Liver (tissue), 7 donors: ENCODE measurements at regions not wholly inside any gene's neighbourhood (a gene's known extent, or its start where the extent isn't known, plus 50 kb on each side); places are given as distances from the start of the nearest gene placed in this dataset.

Source experiments
- DNase-seq: peaks from one replicate; pipeline ENCODE4 v3.0.0-alpha.2; 2017; ENCODE audit warnings: low spot score
- H3K27ac ChIP-seq, 2 donors: one replicate each; pipeline ENCODE4 v1.7.0; 2013; ENCODE audit warnings: inconsistent platforms in 2 of 2, low read length in 2 of 2, control low read depth in 1 of 2, low read depth in 1 of 2, mild to moderate bottlenecking in 1 of 2
- H3K27me3 ChIP-seq, 4 donors: one replicate each; pipeline versions ENCODE4 v1.6.1 to v1.7.0; 2013; ENCODE audit warnings: low read length in 3 of 4, inconsistent platforms in 1 of 4, mild to moderate bottlenecking in 1 of 4, moderate library complexity in 1 of 4; ENCODE audit not compliant: control insufficient read depth in 4 of 4, insufficient read depth in 4 of 4
- H3K36me3 ChIP-seq, 4 donors: one replicate each; pipeline versions ENCODE4 v1.6.1 to v1.7.0; 2013; ENCODE audit warnings: low read length in 3 of 4, mild to moderate bottlenecking in 3 of 4, low read depth in 1 of 4, moderate library complexity in 1 of 4; ENCODE audit not compliant: control insufficient read depth in 4 of 4, insufficient read depth in 3 of 4
- H3K4me1 ChIP-seq, 4 donors: one replicate each; pipeline versions ENCODE4 v1.6.1 to v1.7.0; 2013; ENCODE audit warnings: low read length in 3 of 4, mild to moderate bottlenecking in 3 of 4, moderate library complexity in 1 of 4; ENCODE audit not compliant: control insufficient read depth in 4 of 4, insufficient read depth in 4 of 4
- H3K4me3 ChIP-seq, 3 donors: one replicate each; pipeline versions ENCODE4 v1.6.1 to v1.7.0; 2013; ENCODE audit warnings: low read length in 3 of 3, control low read depth in 1 of 3, low read depth in 1 of 3, mild to moderate bottlenecking in 1 of 3
- H3K9ac ChIP-seq, 2 donors: one replicate each; pipeline ENCODE4 v1.7.0; 2013; ENCODE audit warnings: low read length in 2 of 2, mild to moderate bottlenecking in 2 of 2, moderate library complexity in 2 of 2, control low read depth in 1 of 2, low read depth in 1 of 2
- H3K9me3 ChIP-seq, 4 donors: one replicate each; pipeline versions ENCODE4 v1.6.1 to v1.7.0; 2013; ENCODE audit warnings: low read length in 3 of 4; ENCODE audit not compliant: control insufficient read depth in 4 of 4
- EGR1 ChIP-seq, 2 donors: IDR thresholded peaks; 2 replicates each; pipeline ENCODE4 v1.6.1; 2016 to 2018; ENCODE audit warnings: antibody characterized with exemption in 2 of 2, low read depth in 2 of 2
- GABPA ChIP-seq, 2 donors: IDR thresholded peaks in 1 of 2; conservative IDR thresholded peaks in 1 of 2; 2 replicates each; pipeline ENCODE4 v1.6.1; 2016; ENCODE audit warnings: antibody characterized with exemption in 2 of 2, mild to moderate bottlenecking in 1 of 2, moderate library complexity in 1 of 2
- HNF4A ChIP-seq, 2 donors: conservative IDR thresholded peaks; 2 replicates each; pipeline ENCODE4 v1.6.1; 2016; ENCODE audit warnings: antibody characterized with exemption in 2 of 2, mild to moderate bottlenecking in 2 of 2
- HNF4G ChIP-seq: IDR thresholded peaks from 2 replicates; pipeline ENCODE4 v1.6.1; 2016; ENCODE audit warnings: antibody characterized with exemption
- JUND ChIP-seq, 2 donors: IDR thresholded peaks; 2 replicates each; pipeline ENCODE4 v1.6.1; 2016; ENCODE audit warnings: antibody characterized with exemption in 2 of 2
- MAX ChIP-seq: IDR thresholded peaks from 2 replicates; pipeline ENCODE4 v1.6.1; 2016; ENCODE audit warnings: antibody characterized with exemption
- NR2F2 ChIP-seq: IDR thresholded peaks from 2 replicates; pipeline ENCODE4 v1.6.1; 2016; ENCODE audit warnings: antibody characterized with exemption
- RAD21 ChIP-seq, 2 donors: IDR thresholded peaks; 2 replicates each; pipeline ENCODE4 v1.6.1; 2016; ENCODE audit warnings: antibody characterized with exemption in 2 of 2, mild to moderate bottlenecking in 2 of 2
- RXRA ChIP-seq, 2 donors: IDR thresholded peaks; 2 replicates each; pipeline ENCODE4 v1.6.1; 2017 to 2018; ENCODE audit warnings: antibody characterized with exemption in 2 of 2, mild to moderate bottlenecking in 1 of 2
- SP1 ChIP-seq: IDR thresholded peaks from 2 replicates; pipeline ENCODE4 v1.6.1; 2018; ENCODE audit warnings: antibody characterized with exemption, mild to moderate bottlenecking
- TAF1 ChIP-seq: conservative IDR thresholded peaks from 2 replicates; pipeline ENCODE4 v1.6.1; 2016; ENCODE audit warnings: antibody characterized with exemption, mild to moderate bottlenecking
- YY1 ChIP-seq: IDR thresholded peaks from 2 replicates; pipeline ENCODE4 v1.6.1; 2016; ENCODE audit warnings: antibody characterized with exemption, mild to moderate bottlenecking
- ZBTB33 ChIP-seq: IDR thresholded peaks from 2 replicates; pipeline ENCODE4 v1.6.1; 2016; ENCODE audit warnings: antibody characterized with exemption
- WGBS: extraction: QIAGEN DNeasy Blood & Tissue Kit; methylation state at CpG from one replicate; pipeline ENCODE4 v1.1.7; 2013; 5-methylcytosine and 5-hydroxymethylcytosine counted together
- donor health status: healthy.
- donor health status: healthy.
- donor health status: healthy.
- donor health status: healthy.

- DNase-seq = no peak
- H3K27ac ChIP-seq = no peak overlapping the region
- H3K9me3 ChIP-seq = peaks cover 0 to 2% (median 0%) of the 10 kb centered on the region in 4 donors
- TF ChIP-seq MAX (no peak), NR2F2 (no peak), ZBTB33 (no peak), SP1 (no peak), GABPA (IDR thresholded peaks at IDR 0.05 in 1 of 2, conservative IDR thresholded peaks at IDR 0.05 in 1 of 2) (no peak)
- H3K9ac ChIP-seq = no peak overlapping the region
- no peaks in the 10 kb centered on the region for H3K36me3 ChIP-seq
- H3K27me3 ChIP-seq = no peaks in the 10 kb centered on the region
- H3K4me1 ChIP-seq = peaks cover 6 to 15% (median 10%) of the 10 kb centered on the region in 4 donors
- no peak overlapping the region for H3K4me3 ChIP-seq
- WGBS = 94% methylated on average over 12 of the region's 12 CpGs
These were observed 54.0 kb upstream of the GTF3A start for GRCh38 chr13:27370305-27370872.

- Histone ChIP-seq H3K4me3 (no peak overlapping the region), H3K9ac (no peak overlapping the region), H3K27ac (no peak overlapping the region), H3K4me1 (peaks cover 6 to 19% (median 11%) of the 10 kb centered on the region in 4 donors), H3K36me3 (no peaks in the 10 kb centered on the region), H3K27me3 (no peaks in the 10 kb centered on the region), H3K9me3 (peaks cover 0 to 2% (median 0%) of the 10 kb centered on the region in 4 donors)
- no peak for DNase-seq
- no peak for TF ChIP-seq RXRA (IDR thresholded peaks at IDR 0.05)
- no peak for TF ChIP-seq JUND (IDR thresholded peaks at IDR 0.05)
- TF ChIP-seq RAD21 (IDR thresholded peaks at IDR 0.05) = no peak
- TF ChIP-seq HNF4G = no peak
- no peak for TF ChIP-seq TAF1
- TF ChIP-seq MAX = no peak
- TF ChIP-seq YY1 = no peak
- TF ChIP-seq HNF4A (conservative IDR thresholded peaks at IDR 0.05) = no peak
- TF ChIP-seq GABPA (IDR thresholded peaks at IDR 0.05 in 1 of 2, conservative IDR thresholded peaks at IDR 0.05 in 1 of 2) = no peak
- no peak for TF ChIP-seq EGR1 (IDR thresholded peaks at IDR 0.05; ENCODE audit: low read depth in 2 of 2)
- no peak for TF ChIP-seq SP1
- no peak for TF ChIP-seq ZBTB33
- 95% methylated on average over 5 of the region's 5 CpGs for WGBS
These were observed 52.5 kb upstream of the GTF3A start for GRCh38 chr13:27371932-27372331.

- H3K4me1 ChIP-seq = peaks cover 0 to 11% (median 6%) of the 10 kb centered on the region in 4 donors
- H3K36me3 ChIP-seq = no peaks in the 10 kb centered on the region
- 36% methylated on average over 11 of the region's 11 CpGs for WGBS
- no peak overlapping the region for H3K9ac ChIP-seq
- H3K9me3 ChIP-seq = peaks cover 0 to 2% (median 0%) of the 10 kb centered on the region in 4 donors
- no peaks in the 10 kb centered on the region for H3K27me3 ChIP-seq
- DNase-seq = no peak
- no peak overlapping the region for H3K27ac ChIP-seq
- TF ChIP-seq RXRA (IDR thresholded peaks at IDR 0.05) (no peak), RAD21 (IDR thresholded peaks at IDR 0.05) (peak in 1 of 2 donors; percentile 9), TAF1 (no peak), YY1 (no peak)
- no peak overlapping the region for H3K4me3 ChIP-seq
These were observed 51.5 kb upstream of the GTF3A start for GRCh38 chr13:27372896-27373295.
